ENCODE measurements at regions not wholly inside any gene's neighbourhood (a gene's known extent, or its start where the extent isn't known, plus 50 kb on each side); places are given as distances from the start of the nearest gene placed in this dataset.
A peak's percentile ranks its signal among the peaks of the same experiment; 100 is the strongest.

- DNase-seq (ENCODE audit: low spot score), result no peak
These were observed 1201.6 kb upstream of the MAP3K7 start for GRCh38 chr6:91788501-91788900.

- DNase-seq (ENCODE audit: low spot score), result no peak
These were observed 1199.8 kb upstream of the MAP3K7 start for GRCh38 chr6:91786474-91787184.

- DNase-seq (ENCODE audit: low spot score), result peak; percentile 8
These were observed 1195.9 kb upstream of the MAP3K7 start for GRCh38 chr6:91782802-91783201.

- DNase-seq (ENCODE audit: low spot score), result no peak
These were observed 1195.1 kb upstream of the MAP3K7 start for GRCh38 chr6:91781946-91782345.

GRCh38 chr6:91780270-91780669, 1193.4 kb upstream of the MAP3K7 start:
- DNase-seq (ENCODE audit: low spot score), result no peak

GRCh38 chr6:91761621-91762020, 1174.7 kb upstream of the MAP3K7 start:
- no peak for DNase-seq (ENCODE audit: low spot score)

GRCh38 chr6:91754691-91755090, 1167.8 kb upstream of the MAP3K7 start:
- no peak for DNase-seq (ENCODE audit: low spot score)

GRCh38 chr6:91751526-91751925, 1164.7 kb upstream of the MAP3K7 start:
- DNase-seq (ENCODE audit: low spot score), result no peak

- DNase-seq (ENCODE audit: low spot score), result no peak
These were observed 1157.7 kb upstream of the MAP3K7 start for GRCh38 chr6:91744566-91744965.

- no peak for DNase-seq (ENCODE audit: low spot score)
These were observed 1156.9 kb upstream of the MAP3K7 start for GRCh38 chr6:91743756-91744155.

- DNase-seq (ENCODE audit: low spot score), result no peak
These were observed 1145.1 kb upstream of the MAP3K7 start for GRCh38 chr6:91731939-91732338.

- DNase-seq (ENCODE audit: low spot score), result no peak
These were observed 1143.8 kb upstream of the MAP3K7 start for GRCh38 chr6:91730710-91731109.

- DNase-seq (ENCODE audit: low spot score), result no peak
These were observed 1133.5 kb upstream of the MAP3K7 start for GRCh38 chr6:91720324-91720723.

GRCh38 chr6:91719414-91719813, 1132.5 kb upstream of the MAP3K7 start:
- DNase-seq (ENCODE audit: low spot score), result no peak

- DNase-seq (ENCODE audit: low spot score), result no peak
These were observed 1131.3 kb upstream of the MAP3K7 start for GRCh38 chr6:91718198-91718597.

- DNase-seq (ENCODE audit: low spot score), result no peak
These were observed 1130.2 kb upstream of the MAP3K7 start for GRCh38 chr6:91717094-91717493.

GRCh38 chr6:91716361-91716760, 1129.5 kb upstream of the MAP3K7 start:
- DNase-seq (ENCODE audit: low spot score), result no peak

GRCh38 chr6:91715171-91715805, 1128.4 kb upstream of the MAP3K7 start:
- no peak for DNase-seq (ENCODE audit: low spot score)

GRCh38 chr6:91713911-91714310, 1127.0 kb upstream of the MAP3K7 start:
- DNase-seq (ENCODE audit: low spot score), result no peak

- DNase-seq (ENCODE audit: low spot score), result no peak
These were observed 1124.6 kb upstream of the MAP3K7 start for GRCh38 chr6:91711518-91711917.

- DNase-seq (ENCODE audit: low spot score), result no peak
These were observed 1123.5 kb upstream of the MAP3K7 start for GRCh38 chr6:91710342-91710741.

- no peak for DNase-seq (ENCODE audit: low spot score)
These were observed 1121.7 kb upstream of the MAP3K7 start for GRCh38 chr6:91708534-91708933.

- DNase-seq (ENCODE audit: low spot score), result no peak
These were observed 1118.8 kb upstream of the MAP3K7 start for GRCh38 chr6:91705646-91706045.

GRCh38 chr6:91704531-91704930, 1117.7 kb upstream of the MAP3K7 start:
- peak; percentile 43 for DNase-seq (ENCODE audit: low spot score)
